ENCODE measurements at regions not wholly inside any gene's neighbourhood (a gene's known extent, or its start where the extent isn't known, plus 50 kb on each side); places are given as distances from the start of the nearest gene placed in this dataset.

GRCh38 chr7:46723003-46723402 lies 801.9 kb upstream of the IGFBP3 start:
- Histone ChIP-seq H2BK20ac (ENCODE audit: low read depth, low read length) (no peak overlapping the region), H4K20me1 (ENCODE audit: insufficient read depth, low read length) (no peaks in the 10 kb centered on the region), H2AK9ac (replicated peaks; ENCODE audit: low read depth, low read length, poor library complexity) (no peak overlapping the region), H3K9me3 (ENCODE audit: control insufficient read depth, insufficient read depth, low read length) (peaks cover 2% of the 10 kb centered on the region; the same call in 1 of the 2 replicates), H3K79me1 (ENCODE audit: low read depth in 1 of 2, low read length in 2 of 2) (no peaks in the 10 kb centered on the region), H3K4me3 (ENCODE audit: insufficient read depth, low read depth, low read length) (no peak overlapping the region), H3K27ac (ENCODE audit: insufficient read depth, low read length) (no peak overlapping the region), H4K8ac (ENCODE audit: low read depth in 2 of 2, low read length in 2 of 2) (no peak overlapping the region), H4K91ac (ENCODE audit: insufficient read depth, low read depth, low read length) (no peak overlapping the region), H3K9me1 (ENCODE audit: insufficient read depth, low read length) (no peaks in the 10 kb centered on the region), H3K4ac (ENCODE audit: low read depth, low read length) (no peak overlapping the region), H3K18ac (ENCODE audit: low read depth, low read length) (no peak overlapping the region), H3K14ac (replicated peaks; ENCODE audit: low read depth, low read length) (no peak overlapping the region), H2BK120ac (ENCODE audit: low read depth, low read length) (no peak overlapping the region), H2AK5ac (ENCODE audit: low read depth, low read length) (no peak overlapping the region), H4K5ac (ENCODE audit: low read depth, low read length) (no peak overlapping the region), H2AFZ (replicated peaks; ENCODE audit: low read length, poor library complexity) (no peak overlapping the region), H2BK5ac (ENCODE audit: low read depth, low read length, poor library complexity, severe bottlenecking) (no peak overlapping the region), H3K9ac (ENCODE audit: low read depth, low read length) (no peak overlapping the region), H3K23ac (ENCODE audit: low read depth, low read length) (no peak overlapping the region), H3K4me2 (ENCODE audit: low read depth, low read length) (no peak overlapping the region), H3K56ac (ENCODE audit: extremely low read depth, insufficient read depth, low read length) (no peak overlapping the region), H3K27me3 (ENCODE audit: control insufficient read depth, insufficient read depth, low read length) (no peaks in the 10 kb centered on the region), H3K4me1 (ENCODE audit: control insufficient read depth, insufficient read depth, low read length) (no peaks in the 10 kb centered on the region), H3K36me3 (ENCODE audit: control insufficient read depth, insufficient read depth, low read length) (no peaks in the 10 kb centered on the region), H2BK15ac (ENCODE audit: low read depth, low read length) (no peak overlapping the region)
- ChIA-PET POLR2A (ENCODE audit: unreplicated experiment) (no interaction called here), CTCF (no interaction called here)
- dilution Hi-C loops (cut with HindIII; ENCODE audit: low sequenced_read_pairs, unreplicated experiment): no loop called here
- DNase-seq (no peak), ATAC-seq (ENCODE audit: low read depth) (no peak)
- in situ Hi-C loops (cut with MboI; ENCODE audit: low sequenced_read_pairs): no loop called here
- 67% methylated on average over 1 of the region's 7 CpGs; no CpG with 5 or more reads in 1 of the 2 experiments for WGBS, 2 experiments (ENCODE audit: extremely low coverage in 2 of 2, insufficient read length in 1 of 2)
- intact Hi-C loops (cut with micrococcal nuclease): no loop called here
- BruUV-seq (replicated peaks): no TSS peak
- TF ChIP-seq CTCF (conservative IDR thresholded peaks at IDR 0.05; ENCODE audit: low read depth, low read length): no peak
- no peak for TF ChIP-seq RAD21 (IDR thresholded peaks at IDR 0.05; ENCODE audit: low read length)
- TF ChIP-seq MAFK (IDR thresholded peaks at IDR 0.05; ENCODE audit: low read depth, low read length): no peak
- no peak for TF ChIP-seq ELK1 (IDR thresholded peaks at IDR 0.05; ENCODE audit: borderline replicate concordance, low read depth, low read length)
- no peak for TF ChIP-seq RFX5 (IDR thresholded peaks at IDR 0.05; ENCODE audit: low read depth, low read length)
- no peak for TF ChIP-seq NFE2L2 (IDR thresholded peaks at IDR 0.05; ENCODE audit: low read depth, low read length)
- no peak for TF ChIP-seq USF2 (IDR thresholded peaks at IDR 0.05; ENCODE audit: low read depth, low read length)
- TF ChIP-seq MXI1 (IDR thresholded peaks at IDR 0.05; ENCODE audit: borderline replicate concordance, low read depth, low read length): no peak
- TF ChIP-seq SMC3 (IDR thresholded peaks at IDR 0.05; ENCODE audit: low read depth, low read length): no peak
- no peak for TF ChIP-seq MAZ (IDR thresholded peaks at IDR 0.05; ENCODE audit: borderline replicate concordance, low read depth, low read length)
- TF ChIP-seq CEBPB (IDR thresholded peaks at IDR 0.05; ENCODE audit: low read depth, low read length): no peak
- no peak for TF ChIP-seq CHD1 (IDR thresholded peaks at IDR 0.05; ENCODE audit: low read depth, low read length)

Data from IMR-90 (cell line).